HG03064 (cell line): ENCODE measurements at regions not wholly inside any gene's neighbourhood (a gene's known extent, or its start where the extent isn't known, plus 50 kb on each side); places are given as distances from the start of the nearest gene placed in this dataset.
"Not testable (repeated sequence)": the region's sequence is repeated elsewhere in the genome, so short reads cannot be mapped to it uniquely, and the experiment has no call there.

Experiments
- ATAC-seq: cut with Tn5 transposase; IDR thresholded peaks from one replicate; pipeline ENCODE4 v1.9.1; 2021; ENCODE audit warnings: low read depth; ENCODE audit not compliant: unreplicated experiment

DNA sequence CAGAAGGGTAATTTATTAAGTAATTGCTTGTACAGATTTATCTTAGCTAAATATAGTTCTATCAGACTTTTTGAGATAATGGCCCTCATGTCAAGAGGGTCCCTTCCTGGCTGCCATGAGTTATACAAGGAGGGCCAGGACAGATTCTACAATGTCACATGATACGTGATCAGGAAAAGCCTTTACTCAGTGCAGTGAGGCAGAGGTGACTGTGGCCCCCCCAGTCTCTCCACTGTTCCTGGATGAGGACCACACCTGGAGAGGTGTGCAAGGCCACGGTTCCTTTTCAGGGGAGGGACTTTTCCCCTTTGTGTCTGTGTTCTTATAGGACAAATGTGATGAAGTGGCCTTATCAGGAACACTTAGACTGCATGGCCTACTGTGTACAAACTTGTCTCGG, 54.3 kb upstream of the LRCH1 start:
- no peak for ATAC-seq

DNA sequence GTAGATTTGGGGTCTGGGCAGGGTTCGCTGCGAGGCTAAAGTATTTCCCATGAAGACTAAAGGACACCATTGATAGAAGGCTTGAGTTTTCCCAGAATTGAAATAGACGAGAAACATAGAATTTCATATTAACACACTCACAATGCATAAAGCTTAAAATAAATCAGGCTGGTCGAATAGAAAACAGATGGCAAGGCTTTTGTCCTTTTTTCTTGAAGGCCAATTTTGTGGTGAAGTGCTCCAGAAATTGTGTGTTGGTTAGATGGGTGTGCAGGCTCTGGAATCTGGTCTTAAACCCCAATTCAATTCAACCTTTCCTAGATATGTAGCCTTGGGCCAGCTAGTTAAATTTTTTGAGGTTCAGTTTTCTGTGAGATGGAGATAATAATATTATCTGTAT, 56.9 kb upstream of the LRCH1 start:
- ATAC-seq: no peak

DNA sequence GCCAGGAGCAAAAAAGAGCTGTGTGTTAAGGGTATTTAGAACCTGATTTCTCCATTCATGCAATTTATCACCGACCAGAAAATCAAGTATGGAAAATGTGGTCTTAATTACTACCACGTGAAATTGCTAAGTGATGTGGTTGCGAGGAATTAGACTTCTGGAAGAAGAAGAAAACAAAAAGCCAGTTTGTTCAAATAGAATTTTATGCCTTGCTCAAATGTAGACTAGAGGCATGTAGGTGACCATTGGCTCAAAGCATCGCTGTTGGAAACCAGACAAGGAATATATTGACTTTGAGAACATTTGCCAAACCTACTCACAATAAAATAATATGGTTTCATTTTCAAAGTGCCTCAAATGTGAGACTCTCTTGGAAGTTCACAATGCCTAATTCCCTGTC, 57.3 kb upstream of the LRCH1 start:
- ATAC-seq: no peak

DNA sequence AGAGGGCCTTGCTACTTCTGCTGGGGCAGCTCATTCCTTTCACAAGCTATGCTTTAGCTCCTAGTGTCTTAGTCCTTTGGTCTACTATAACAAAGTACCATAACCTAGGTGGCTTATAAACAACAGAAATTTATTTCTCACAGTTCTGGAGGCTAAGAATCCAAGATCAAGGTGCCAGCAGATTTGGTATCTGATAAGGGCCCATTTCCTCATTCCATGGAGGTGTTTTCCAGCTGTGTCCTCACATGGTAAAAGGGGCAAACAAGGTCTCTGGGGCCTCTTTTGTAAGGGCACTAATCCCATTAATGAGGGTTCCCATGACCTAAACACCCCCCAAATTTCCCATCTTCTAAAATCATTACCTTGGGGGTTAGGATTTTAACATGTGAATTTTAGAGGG, 57.9 kb upstream of the LRCH1 start:
- ATAC-seq: no peak

DNA sequence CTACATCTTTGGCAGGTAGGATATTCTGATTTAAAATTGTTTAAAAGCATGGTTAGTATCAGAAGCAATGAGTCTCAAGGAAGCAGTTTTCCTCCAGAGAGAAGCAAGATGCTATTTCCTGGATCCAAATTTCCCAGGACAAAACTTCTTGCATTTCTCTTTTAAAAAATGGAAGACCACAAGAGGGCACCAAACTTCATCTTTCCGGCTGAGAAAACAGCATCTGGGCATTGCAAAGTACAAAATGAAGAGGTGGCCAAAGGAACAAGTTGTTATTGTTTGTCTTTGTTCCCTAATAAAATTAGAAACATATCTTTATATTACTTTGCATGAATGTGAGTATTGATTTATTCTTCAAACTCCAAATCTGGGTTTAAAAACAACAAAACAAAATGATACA, 60.0 kb upstream of the LRCH1 start:
- no peak for ATAC-seq

DNA sequence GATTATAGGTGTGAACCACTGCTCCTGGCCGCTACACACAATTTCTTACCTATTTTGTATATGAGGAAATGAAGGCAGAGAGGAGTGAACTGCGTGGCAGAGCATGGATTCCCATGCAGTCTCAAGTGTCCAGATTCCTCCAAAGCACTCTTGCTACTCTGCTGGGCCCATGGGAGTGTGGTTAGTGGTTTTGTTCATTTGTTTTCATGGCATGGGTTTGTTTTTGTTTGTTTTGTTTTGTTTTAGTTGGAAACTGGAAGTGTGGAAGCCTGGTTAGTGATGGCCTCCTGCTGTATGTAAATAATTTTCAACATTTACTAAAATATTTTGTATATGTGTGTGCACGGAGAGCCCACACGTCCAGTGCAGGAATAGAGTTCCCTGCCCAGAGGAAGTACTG, 61.3 kb upstream of the LRCH1 start:
- ATAC-seq: no peak

DNA sequence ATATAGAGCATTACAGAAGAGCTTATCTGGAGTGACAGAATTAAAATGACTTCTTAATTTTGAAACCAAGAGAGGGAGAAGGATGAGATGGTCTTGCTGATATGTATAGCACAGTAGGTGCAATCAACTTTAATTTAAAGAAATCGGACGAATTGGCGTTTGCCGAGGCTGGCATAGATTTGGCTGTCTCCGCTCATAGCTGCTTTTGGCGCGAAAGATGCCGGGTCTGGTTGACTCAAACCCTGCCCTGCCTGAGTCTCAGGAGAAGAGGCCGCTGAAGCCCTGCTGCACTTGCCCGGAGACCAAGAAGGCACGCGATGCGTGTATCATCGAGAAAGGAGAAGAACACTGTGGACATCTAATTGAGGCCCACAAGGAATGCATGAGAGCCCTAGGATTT, 62.3 kb upstream of the LRCH1 start:
- ATAC-seq: not testable (repeated sequence)

DNA sequence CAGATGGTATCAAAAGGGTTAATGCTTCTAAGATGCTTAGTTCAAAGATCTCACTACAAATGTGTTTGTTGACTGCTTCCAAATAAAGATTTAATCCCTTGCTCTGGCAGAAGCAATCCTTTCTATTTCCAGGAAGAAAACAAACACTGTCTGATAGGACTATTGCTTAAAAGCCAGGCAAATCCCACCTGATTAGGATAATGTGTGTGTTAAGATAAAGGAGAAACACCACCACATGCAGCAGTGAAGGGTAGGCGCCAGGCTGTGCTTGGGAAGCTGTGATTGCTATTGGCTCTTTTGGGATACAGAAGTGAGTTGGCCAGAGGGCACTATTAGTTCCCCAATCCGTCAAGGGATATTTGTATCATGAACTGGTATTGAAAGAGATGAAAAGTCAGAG, 62.8 kb upstream of the LRCH1 start:
- no peak for ATAC-seq

DNA sequence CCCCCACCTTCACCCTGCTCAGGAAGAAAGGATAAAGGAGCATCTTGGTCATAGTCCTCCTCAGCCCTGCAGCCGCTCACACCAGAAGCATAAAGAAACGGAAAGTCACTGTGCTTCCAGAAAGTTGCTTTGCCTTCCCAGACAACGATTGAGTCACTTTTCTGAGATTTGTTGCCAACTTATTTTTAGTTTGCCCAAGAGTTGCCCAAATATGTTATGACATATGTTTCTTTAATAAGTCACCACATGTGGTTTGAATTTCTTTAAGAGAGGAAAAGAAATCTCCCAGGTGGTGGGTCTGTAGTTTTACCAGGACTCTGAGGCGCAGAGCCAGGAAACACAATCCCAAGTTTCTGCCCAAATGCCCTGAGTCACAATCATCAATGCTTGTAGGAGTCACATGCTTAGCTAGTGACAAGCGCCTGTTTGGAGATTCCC, 63.4 kb upstream of the LRCH1 start:
- no peak for ATAC-seq

DNA sequence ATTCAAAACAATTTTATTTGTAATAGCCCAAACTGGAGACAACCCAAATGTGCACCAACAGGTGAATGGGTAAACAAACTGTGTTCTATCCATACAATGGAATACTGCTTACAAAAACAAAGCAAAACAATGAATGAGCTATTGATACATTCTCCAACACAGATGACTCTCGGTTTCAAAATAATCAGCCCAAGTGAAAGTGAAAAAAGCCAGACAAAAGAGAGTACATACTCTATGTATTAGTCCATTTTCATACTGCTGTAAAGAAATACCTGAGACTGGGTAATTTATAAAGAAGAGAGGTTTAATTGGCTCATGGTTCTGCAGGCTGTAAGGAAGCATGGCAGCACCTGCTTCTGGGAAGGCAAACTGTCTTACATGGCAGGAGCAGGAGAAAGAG, 65.2 kb upstream of the LRCH1 start:
- ATAC-seq: no peak

DNA sequence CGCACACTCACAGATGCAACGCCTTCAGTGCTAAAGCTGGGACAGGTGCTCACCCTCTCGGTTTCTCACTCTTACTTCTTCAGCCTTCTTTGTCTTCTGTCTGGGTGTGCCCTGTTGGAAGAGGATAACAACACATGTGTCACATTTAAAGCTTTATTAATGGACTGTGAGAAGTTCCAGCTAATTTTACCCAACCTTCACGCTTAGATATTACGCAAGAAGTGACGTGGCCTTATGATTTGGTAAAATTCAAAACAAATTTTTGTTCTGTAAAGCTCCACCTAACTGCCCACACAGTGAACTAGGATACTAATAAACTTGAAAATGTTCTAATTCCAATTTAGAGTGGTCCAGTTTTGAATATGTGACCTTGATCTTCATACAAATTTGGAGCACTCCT, 66.7 kb upstream of the LRCH1 start:
- ATAC-seq: no peak

DNA sequence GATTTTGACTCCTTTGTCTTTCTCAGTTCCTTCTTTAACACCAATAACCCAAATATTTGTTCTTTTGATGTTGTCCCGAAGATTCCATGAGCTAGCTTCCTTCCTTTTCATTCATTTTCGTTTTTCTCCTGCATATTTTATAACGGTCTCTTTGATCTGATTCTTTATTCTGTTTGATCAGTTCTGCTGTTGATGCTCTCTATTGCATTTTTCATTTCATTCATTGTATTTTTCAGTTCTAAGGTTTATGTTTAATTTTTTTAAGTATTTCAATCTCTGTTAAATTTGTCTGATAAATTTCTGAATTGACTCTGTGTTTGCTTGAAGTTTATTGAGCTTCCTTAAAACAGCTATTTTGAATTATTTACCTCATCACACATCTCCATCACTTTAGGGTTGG, 68.4 kb upstream of the LRCH1 start:
- no peak for ATAC-seq

DNA sequence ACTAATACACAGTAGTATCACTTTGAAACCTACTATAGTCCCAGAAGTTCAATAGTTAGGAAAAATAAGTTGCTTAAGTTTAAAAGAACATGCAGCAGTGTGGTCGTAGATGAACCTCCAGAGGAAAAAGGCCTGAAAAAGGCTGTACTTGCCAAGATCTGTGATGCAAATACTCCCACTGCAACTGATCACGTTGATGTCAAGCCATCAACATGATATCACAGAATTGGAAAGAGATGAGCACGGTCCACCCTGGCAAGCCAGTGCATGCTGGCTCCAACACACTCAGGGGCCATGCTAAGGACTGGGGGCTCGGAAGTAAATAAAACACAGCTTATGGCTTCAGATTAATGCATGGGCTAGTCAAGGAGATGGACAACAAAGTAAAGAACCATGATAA, 71.8 kb upstream of the LRCH1 start:
- no peak for ATAC-seq

DNA sequence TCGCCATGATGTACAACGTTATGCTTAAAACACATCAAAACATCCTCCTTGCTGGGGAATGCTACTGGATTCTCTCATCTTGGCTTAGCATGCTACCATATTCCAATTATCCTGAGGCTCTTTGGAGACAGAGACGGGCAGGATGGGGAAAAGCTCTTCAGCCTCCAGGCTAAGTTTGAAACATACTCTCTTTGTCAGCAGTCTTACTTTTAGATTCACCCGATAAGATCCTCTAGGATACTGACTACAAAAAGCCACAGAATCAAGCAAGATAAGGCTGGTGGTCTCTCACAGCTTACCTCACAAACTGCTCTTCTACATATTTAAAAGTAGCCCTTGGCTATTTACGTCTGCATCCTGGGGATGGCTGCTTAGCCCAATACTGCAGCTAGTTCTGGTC, 72.8 kb upstream of the LRCH1 start:
- no peak for ATAC-seq

DNA sequence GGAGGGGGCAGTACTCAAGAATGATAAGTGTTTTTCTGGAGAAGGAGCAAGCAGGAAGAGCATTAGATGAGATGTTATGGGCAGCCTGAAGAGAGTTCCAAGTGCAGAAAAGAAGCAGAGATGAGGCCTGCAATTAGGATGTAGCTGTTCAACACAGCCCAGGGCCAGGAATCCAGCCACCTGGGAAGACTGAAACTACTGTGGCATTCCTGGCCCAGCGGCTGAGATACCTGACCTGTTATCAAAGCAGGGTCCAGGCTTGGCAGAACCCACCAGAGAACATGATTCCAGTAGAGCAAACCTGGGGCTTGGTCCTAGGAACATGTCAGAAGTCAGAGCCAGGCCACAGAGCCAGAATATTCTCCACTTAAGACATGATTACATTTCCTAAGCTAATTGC, 73.3 kb upstream of the LRCH1 start:
- ATAC-seq: no peak

DNA sequence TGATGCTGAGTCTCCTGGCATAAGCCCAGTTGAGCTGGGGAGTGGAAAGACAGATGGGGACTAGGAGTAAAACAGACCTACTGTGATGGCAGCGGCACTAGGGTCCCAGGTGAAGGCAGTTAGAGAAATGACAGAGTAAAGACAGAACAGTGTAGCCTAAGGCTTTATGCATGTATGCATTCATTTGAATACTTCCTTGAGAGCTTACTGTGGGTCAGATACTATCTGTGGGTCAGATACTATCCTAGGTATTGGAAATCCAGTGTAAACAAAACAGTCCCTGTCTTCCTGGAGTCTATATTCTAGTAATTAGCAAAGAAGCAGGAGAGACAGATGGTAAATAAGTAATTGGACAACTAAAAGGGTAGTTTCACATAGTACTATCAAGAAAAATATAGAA, 73.7 kb upstream of the LRCH1 start:
- ATAC-seq: no peak

DNA sequence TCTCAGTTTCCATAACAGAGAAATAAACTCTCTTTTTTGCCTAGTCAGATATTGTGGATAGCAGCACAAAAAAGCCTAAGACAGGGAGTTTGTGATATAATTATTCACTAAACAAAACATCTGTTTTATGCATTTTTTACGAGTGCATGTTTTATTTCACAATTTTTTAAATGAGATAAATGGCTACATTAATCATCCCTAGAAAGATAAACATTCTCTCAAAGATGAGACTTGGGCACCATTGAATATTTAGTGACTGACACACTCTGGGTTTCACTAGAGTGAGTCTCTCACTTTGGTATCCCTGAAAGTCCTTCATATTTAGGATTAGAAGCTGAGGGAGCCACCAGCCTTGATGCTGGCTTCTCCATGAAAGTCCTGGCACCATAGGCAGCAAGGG, 74.3 kb upstream of the LRCH1 start:
- ATAC-seq: no peak

DNA sequence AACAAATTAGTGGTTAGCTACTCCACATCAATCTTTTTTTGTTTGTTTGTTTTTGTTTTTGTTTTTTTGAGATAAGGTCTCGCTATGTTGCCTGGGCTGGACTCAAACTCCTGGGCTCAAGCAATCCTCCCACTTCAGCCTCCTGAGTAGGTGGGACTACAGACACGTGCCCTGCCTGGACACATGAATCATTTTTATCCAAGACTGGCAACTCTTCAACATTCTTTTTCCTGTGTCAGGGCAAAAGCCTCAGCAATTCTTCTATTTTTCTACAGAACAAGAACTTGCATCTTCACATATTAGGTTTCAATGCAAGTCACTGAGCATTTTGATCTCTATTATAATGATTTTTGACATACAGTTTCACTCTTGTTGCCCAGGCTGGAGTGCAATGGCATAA, 76.8 kb upstream of the LRCH1 start:
- no peak for ATAC-seq

DNA sequence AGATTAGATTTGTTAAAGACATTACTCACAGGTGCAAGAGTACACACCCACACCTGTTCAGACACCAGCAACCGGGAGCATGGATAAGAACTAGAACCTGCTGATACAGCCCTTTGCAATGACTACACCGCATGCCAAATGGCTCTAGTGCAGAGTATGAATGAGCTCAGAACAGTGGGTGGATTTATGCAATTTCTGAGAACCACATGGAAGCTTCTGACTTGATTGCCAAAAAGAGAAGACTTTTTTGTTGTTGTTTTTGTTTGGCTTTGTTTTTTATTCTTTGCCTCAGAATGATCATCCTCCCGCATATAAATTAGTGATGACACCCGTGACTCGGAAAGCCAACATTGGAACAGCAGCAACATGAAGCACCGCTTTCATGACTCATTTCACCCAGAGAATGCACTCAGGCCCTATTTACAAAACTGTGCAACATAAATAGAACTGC, 77.4 kb upstream of the LRCH1 start:
- no peak for ATAC-seq

DNA sequence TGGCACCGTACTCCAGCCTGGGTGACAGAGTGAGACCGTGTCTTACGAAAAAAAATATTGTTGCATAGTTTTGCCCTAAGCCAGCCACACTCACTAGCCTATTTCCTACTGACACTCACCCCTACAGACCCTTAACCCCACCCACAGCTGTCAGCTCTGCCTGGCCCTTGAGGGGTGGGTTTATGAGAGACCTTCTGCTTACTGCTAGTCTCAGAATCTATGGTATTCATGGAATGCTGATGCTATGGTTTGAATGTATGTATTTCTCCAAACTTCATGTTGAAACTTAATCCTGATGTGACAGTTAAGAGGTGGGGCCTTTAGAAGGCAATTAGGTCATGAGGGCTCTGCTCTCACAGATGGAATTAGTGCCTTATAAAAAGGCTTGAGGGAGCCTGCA, 79.2 kb upstream of the LRCH1 start:
- ATAC-seq: no peak

DNA sequence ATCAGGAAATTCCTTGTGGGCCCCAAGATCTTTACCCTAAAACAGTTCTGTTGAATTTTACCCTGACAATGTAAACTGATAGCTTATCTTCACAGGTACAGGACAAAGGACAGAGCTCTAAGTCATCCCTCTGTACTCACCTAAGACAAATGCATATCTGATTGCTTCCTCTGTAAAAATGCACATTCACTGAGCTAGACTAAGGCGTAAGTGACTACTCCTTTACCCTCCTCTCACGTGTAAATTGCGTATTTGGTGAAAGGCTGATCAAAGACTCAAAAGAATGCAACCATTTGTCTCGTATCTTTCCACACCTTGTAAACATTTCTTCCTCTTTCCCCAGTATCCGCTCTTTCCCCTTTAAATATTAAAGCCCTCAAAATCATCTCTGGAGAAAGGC, 80.6 kb upstream of the LRCH1 start:
- no peak for ATAC-seq

DNA sequence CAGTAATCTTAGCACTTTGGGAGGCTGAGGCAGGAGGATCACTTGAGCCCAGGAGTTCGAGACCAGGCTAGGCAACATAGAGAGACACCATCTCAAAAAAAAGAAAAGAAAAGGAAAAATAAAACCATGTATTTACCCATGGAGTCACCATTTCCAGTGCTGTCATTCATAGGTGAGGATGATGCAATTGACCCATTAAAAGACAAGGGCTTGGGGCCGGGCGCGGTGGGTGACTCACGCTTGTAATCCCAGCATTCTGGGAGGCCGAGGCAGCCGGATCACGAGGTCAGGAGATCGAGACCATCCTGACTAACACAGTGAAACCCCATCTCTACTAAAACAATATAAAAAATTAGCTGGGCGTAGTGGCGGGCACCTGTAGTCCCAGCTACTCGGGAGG, 82.6 kb upstream of the RUBCNL start:
- not testable (repeated sequence) for ATAC-seq

DNA sequence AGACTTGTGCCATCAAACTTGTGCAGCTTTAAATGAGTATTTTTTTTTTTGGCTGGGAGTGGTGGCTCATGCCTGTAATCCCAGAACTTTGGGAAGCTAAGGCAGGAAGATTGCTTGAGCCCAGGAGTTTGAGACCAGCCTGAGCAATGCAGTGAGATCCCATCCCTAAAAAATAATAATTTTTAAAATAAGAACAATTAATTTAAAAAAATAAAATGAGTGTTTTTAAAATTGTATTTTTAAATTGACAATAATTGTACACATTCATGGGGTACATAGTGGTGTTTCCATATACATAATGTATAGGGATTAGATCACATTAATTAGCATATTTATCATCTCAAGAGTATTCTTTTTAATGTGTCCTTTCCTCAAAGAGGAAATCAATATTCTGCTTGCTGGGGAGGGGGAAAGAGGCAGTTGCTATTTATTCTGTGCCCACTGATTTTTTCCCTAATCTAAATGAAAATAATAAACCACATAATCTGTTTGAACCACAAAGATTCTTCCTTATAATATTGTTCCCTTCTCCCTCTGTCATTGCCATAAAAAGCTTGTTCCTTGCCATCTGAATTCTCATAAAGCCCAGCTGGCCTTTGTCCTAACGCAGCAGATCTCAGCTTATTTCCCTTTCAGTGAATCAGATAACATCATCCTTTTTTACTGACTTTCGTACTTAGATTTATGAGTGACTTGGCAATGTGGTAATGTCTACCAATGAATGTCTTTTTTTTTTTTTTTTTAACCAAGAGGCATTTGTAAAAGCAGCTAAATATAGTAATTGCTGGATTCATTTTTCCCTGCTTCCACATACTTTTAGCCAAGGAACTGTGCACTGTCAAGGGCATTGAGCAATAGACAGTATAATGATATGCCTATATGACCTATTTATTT, 81.8 kb upstream of the RUBCNL start:
- ATAC-seq: no peak
